Transverse colon (tissue), 4 donors: ENCODE measurements at regions not wholly inside any gene's neighbourhood (a gene's known extent, or its start where the extent isn't known, plus 50 kb on each side); places are given as distances from the start of the nearest gene placed in this dataset.

Source experiments
- EP300 ChIP-seq: sonication (generic); formaldehyde crosslinking; IDR thresholded peaks from one replicate; pipeline ENCODE4 v1.6.1; 2017; ENCODE audit warnings: antibody characterized with exemption, low read depth
- POLR2A ChIP-seq: fragments of 450-650 bp; IDR thresholded peaks from one replicate; pipeline ENCODE4 v1.6.1; 2016; ENCODE audit warnings: antibody characterized with exemption, mild to moderate bottlenecking, moderate library complexity
- POLR2AphosphoS5 ChIP-seq, 3 donors: sonication (generic); formaldehyde crosslinking; IDR thresholded peaks; one replicate each; pipeline ENCODE4 v1.6.1; 2016; ENCODE audit warnings: antibody characterized with exemption in 3 of 3
- TF ChIP-seq, protein P1 (sequence below), 5 experiments: fragments of 200-600 bp in 3 of 5; fragments of 450-650 bp in 2 of 5; sonication (generic) in 3 of 5; IDR thresholded peaks; 1 replicate in 2 of 5; 2 replicates in 3 of 5; pipeline ENCODE4 v1.5.1; 2016 to 2017; ENCODE audit warnings: antibody characterized with exemption in 5 of 5, inconsistent platforms in 3 of 5, mild to moderate bottlenecking in 2 of 5, moderate library complexity in 1 of 5

DNA sequence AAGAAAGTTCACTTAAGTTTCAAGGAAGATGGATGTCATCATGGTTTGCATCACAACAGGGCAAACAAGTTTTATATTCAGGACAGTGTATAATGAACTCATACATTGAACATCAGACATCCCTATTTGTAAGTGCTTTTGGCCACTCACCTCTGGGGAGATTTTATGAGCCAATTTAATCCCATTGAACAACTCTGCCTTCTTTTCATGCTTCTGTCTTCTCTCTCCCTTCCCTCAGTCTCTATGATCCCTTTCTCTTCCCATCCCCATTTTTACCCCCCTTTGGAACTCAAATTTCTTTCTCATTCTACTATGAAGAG is 234.3 kb upstream of the POU2AF2 start:
- TF ChIP-seq, protein P1, sequence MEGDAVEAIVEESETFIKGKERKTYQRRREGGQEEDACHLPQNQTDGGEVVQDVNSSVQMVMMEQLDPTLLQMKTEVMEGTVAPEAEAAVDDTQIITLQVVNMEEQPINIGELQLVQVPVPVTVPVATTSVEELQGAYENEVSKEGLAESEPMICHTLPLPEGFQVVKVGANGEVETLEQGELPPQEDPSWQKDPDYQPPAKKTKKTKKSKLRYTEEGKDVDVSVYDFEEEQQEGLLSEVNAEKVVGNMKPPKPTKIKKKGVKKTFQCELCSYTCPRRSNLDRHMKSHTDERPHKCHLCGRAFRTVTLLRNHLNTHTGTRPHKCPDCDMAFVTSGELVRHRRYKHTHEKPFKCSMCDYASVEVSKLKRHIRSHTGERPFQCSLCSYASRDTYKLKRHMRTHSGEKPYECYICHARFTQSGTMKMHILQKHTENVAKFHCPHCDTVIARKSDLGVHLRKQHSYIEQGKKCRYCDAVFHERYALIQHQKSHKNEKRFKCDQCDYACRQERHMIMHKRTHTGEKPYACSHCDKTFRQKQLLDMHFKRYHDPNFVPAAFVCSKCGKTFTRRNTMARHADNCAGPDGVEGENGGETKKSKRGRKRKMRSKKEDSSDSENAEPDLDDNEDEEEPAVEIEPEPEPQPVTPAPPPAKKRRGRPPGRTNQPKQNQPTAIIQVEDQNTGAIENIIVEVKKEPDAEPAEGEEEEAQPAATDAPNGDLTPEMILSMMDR (IDR thresholded peaks at IDR 0.05) = no peak
- TF ChIP-seq POLR2AphosphoS5 (IDR thresholded peaks at IDR 0.05) (no peak), POLR2A (no peak), EP300 (no peak)
